HG03066 (cell line): ENCODE measurements at regions not wholly inside any gene's neighbourhood (a gene's known extent, or its start where the extent isn't known, plus 50 kb on each side); places are given as distances from the start of the nearest gene placed in this dataset.

ENCODE experiments used
- ATAC-seq: cut with Tn5 transposase; IDR thresholded peaks from one replicate; pipeline ENCODE4 v1.9.1; 2021; ENCODE audit warnings: low read depth; ENCODE audit not compliant: unreplicated experiment

- no peak for ATAC-seq
Measured at GRCh38 chr1:229042482-229042881, 228.4 kb upstream of the RAB4A start.

GRCh38 chr1:229043115-229043514, 227.8 kb upstream of the RAB4A start:
- no peak for ATAC-seq

- ATAC-seq, result no peak
Measured at GRCh38 chr1:229046251-229046853, 224.6 kb upstream of the RAB4A start.

GRCh38 chr1:229047161-229047839, 223.6 kb upstream of the RAB4A start:
- ATAC-seq, result no peak

GRCh38 chr1:229047840-229048620, 222.9 kb upstream of the RAB4A start:
- no peak for ATAC-seq

- no peak for ATAC-seq
Measured at GRCh38 chr1:229048896-229049295, 222.0 kb upstream of the RAB4A start.

- no peak for ATAC-seq
Measured at GRCh38 chr1:229056046-229056445, 214.9 kb upstream of the RAB4A start.

- no peak for ATAC-seq
Measured at GRCh38 chr1:229058111-229058561, 212.8 kb upstream of the RAB4A start.

GRCh38 chr1:229058729-229059128, 212.2 kb upstream of the RAB4A start:
- ATAC-seq, result no peak

- no peak for ATAC-seq
Measured at GRCh38 chr1:229059671-229060539, 211.0 kb upstream of the RAB4A start.

GRCh38 chr1:229062135-229062534, 208.8 kb upstream of the RAB4A start:
- ATAC-seq, result no peak

GRCh38 chr1:229063154-229063773, 207.6 kb upstream of the RAB4A start:
- no peak for ATAC-seq

- no peak for ATAC-seq
Measured at GRCh38 chr1:229064320-229065168, 206.4 kb upstream of the RAB4A start.

- no peak for ATAC-seq
Measured at GRCh38 chr1:229065613-229066012, 205.3 kb upstream of the RAB4A start.

GRCh38 chr1:229066591-229066990, 204.3 kb upstream of the RAB4A start:
- ATAC-seq, result no peak

GRCh38 chr1:229067546-229067945, 203.4 kb upstream of the RAB4A start:
- ATAC-seq, result no peak

GRCh38 chr1:229068270-229068987, 202.5 kb upstream of the RAB4A start:
- no peak for ATAC-seq

GRCh38 chr1:229069176-229069575, 201.7 kb upstream of the RAB4A start:
- no peak for ATAC-seq

- no peak for ATAC-seq
Measured at GRCh38 chr1:229070168-229070567, 200.7 kb upstream of the RAB4A start.
